GM19043 (cell line): ENCODE measurements at regions not wholly inside any gene's neighbourhood (a gene's known extent, or its start where the extent isn't known, plus 50 kb on each side); places are given as distances from the start of the nearest gene placed in this dataset.

Source experiments
- ATAC-seq: cut with Tn5 transposase; IDR thresholded peaks from one replicate; pipeline ENCODE4 v1.9.1; 2021; ENCODE audit warnings: low read depth; ENCODE audit not compliant: unreplicated experiment

- ATAC-seq = no peak
Measured at GRCh38 chr7:84693483-84693882, 493.4 kb downstream of the SEMA3D start.

DNA sequence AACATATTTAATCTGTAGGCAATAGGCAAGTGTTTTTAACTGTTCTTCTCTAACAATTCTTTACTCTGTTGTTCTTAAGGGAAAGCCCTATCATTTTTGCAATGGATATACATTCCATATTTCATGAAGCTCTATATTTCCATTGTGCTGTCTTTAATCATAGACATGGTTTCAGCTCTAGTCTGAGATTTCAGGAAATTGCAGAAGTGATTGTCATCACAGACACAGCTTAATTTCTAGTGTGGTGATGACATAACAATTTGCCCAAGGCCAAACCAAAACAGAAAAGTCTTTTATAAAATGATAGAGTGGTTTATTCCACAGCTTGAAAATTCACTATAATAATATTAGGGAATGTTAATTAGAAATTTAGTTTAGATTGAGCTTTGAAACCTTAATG, 494.1 kb upstream of the SEMA3A start:
- ATAC-seq = no peak

DNA sequence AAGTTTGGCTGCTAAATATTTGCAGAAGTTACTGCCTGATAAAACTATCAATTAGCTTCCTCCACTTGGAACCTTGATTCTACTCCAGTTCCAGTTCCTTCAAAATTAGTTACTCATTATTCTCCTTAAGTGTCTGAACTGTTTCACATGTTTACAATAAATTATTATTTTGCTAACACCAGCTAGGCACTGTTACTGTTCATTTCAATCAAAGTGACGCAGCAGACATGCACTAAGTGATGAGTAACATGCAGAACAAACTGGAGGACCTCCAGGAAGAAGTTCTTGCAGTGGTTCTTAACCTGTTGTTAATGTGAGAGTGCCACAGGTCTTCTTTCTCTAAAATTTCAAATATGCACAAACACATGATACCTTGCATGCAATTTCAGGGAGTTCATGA, 491.8 kb upstream of the SEMA3A start:
- no peak for ATAC-seq

DNA sequence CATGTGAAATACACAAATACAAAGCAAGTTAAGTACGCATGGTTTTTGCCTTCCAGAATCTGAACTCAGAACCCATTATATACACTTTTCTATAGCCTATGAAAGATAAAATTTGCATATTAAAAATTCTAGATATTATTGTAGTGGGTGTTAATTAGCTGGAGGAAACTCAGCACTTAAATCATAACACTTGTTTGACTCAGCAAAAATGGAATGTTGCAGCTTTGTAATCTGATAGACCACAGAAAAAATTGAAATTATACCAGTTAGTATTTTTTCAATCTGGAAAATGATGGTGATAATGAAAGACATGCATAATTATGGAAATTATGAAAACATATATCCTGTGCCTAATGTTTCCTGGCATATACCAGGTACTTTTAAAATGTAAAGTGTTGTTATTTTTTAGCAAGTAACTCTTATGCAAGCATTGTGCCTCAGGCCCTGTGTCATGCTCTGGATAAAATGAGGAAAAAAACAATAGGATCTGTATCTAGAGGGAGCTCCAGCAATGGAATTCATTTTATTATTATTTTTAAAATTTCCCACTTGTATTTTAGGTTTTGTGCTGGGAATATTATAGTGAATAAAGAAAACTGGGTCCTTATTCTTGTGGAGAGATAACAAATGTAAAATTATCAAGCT, 490.4 kb upstream of the SEMA3A start:
- no peak for ATAC-seq

DNA sequence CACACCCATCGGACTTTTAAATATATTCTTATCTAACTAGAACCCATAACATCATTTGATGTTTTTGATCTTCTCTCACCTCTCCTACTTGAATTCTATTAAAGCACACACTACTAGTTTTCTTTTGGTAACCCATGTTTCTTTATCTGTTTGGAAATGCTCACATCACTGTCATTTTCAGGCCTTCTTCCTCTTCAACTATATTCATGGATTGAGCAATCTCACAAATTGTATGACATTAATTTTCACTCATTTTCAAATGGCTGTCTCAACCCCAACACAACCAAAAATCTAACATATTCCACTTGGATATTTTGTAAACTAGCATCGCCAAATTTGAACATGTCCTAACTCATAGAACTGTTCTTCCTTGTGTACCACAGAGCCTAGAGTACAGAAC, 488.0 kb upstream of the SEMA3A start:
- no peak for ATAC-seq

DNA sequence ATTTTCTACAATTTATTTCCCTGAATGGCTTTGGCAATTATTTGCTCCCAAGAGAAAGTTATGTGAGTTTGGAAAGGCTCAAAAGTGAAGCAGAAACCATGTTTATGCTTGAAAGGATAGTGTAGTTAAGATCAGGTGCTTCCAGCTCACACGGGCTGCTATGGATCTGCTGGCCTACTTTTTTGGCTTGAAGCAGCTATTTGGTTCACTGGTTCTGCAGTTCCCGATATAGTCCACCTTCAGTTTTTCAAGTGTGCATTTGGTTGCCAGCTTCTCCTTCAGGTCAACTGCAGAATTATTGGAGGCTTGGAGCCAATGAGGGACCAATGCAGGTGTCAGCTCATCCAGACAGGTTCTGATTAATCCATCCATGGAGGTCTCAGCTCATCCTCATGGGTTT, 484.3 kb upstream of the SEMA3A start:
- no peak for ATAC-seq

DNA sequence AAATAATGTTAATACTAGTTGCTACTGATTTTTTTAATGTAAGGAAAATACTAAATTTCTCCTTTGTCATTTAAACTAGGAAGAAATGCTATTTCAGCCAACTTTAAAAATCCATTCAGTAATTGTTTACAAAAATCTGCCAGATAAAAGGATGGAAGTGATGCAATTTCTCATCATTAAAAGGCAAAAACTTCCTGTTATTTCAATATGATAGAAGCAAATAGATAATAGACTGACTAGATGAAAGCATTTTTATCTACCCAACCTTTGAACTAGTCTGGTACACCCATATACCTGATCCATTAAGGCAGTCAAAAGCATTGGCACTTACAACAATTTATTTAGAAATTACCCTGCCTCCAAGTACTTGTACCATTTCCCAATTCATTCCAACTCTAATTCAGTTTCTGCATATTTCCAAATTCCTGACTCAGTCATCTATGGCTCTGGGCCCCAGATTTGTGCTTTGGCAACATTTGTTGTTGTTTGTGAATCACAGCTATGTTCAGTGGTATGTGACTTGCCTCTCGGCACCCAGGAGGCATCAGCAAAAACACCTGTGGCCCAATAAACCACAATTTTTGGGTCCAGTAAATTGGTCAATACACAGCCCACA, 482.6 kb upstream of the SEMA3A start:
- no peak for ATAC-seq

- no peak for ATAC-seq
Measured at GRCh38 chr7:84675633-84676034, 481.0 kb upstream of the SEMA3A start.

DNA sequence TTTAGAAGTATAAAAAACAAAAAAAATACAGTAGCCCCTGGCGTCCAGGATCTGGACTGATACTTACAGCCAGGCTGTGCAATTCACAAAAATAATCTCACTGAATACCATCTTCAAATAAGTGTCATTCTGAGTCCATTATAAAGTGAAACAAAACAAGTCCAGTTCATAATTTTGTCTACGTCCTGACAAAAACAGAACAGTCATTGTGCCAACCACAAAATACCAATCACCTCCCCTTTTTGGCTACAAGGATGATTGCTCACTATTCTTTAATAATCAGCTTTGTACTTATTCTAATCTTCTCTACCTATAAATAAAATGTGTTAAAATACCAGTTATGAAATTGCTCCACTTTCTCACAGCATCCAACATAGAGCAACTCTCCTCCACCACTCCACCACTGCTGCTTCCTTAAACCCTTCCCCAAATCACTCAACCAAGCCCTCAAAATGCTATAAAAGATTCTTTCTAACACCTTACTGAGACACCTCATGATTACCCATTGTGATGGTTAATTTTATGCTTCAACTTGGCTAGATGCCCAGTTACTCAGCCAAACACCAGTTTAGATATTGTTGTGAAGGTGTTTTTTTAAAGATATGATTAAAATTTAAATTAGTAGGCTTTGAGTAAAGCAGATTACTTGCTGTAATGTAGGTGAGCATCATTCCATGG, 479.8 kb upstream of the SEMA3A start:
- no peak for ATAC-seq

GRCh38 chr7:84669177-84669732, 474.7 kb upstream of the SEMA3A start:
- no peak for ATAC-seq

- no peak for ATAC-seq
Measured at GRCh38 chr7:84668116-84668515, 473.5 kb upstream of the SEMA3A start.

- ATAC-seq = no peak
Measured at GRCh38 chr7:84666651-84667050, 472.1 kb upstream of the SEMA3A start.

GRCh38 chr7:84665339-84665738, 470.8 kb upstream of the SEMA3A start:
- ATAC-seq = no peak

DNA sequence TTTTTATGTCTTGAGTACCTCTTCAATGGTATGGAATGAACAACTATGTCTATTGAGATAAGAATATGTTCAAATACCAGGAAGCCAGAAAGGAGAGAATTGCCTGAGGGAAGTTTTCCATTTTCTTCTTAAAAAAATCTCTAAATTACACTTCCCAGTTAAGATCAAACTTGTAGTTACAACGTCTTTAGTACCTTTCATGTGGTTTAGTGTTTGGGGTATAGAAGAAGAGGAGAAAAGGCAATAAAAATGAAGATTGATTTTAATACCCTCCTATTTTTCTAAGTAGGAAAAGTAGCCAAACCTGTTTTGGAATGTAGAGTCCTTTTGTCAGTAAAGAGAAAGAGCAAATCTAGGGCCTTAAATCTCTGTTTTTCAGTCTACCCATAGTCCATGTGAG, 470.0 kb upstream of the SEMA3A start:
- ATAC-seq = no peak

DNA sequence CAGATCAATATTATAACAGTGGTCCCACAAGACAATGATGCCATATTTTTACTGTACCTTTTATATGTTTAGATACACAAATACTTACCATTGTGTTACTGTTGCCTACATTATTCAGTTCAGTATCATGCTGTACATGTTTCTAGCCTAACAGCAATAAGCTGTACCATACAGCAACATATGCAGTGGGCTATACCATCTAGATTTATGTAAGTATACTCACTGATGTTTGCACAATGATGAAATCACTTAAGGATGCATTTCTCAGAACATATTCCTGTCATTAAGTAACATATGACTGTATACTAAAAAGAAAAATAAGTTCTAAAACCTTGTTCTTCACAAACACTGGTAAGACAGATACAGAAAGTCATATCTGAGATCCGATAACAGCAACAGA, 468.6 kb upstream of the SEMA3A start:
- no peak for ATAC-seq

DNA sequence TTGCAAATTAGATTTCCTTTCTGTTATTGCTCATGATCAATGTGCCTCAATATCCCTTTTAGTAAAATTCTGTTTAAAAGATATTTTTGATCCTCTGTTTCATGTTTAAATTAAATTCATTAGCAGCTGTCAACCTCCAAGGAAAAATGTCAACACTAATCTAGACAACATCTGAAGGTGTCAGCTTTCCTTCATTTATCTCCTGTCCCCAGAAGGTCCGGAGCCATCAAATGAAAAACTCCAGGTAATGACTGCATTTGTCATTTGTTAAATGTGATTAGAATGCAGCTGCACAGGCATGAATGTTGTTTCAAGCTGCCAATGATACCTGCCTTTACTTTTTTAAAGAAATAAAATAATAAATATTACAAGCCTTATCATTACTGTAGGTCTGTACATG, 463.7 kb upstream of the SEMA3A start:
- ATAC-seq = no peak

- no peak for ATAC-seq
Measured at GRCh38 chr7:84654273-84654672, 459.7 kb upstream of the SEMA3A start.

DNA sequence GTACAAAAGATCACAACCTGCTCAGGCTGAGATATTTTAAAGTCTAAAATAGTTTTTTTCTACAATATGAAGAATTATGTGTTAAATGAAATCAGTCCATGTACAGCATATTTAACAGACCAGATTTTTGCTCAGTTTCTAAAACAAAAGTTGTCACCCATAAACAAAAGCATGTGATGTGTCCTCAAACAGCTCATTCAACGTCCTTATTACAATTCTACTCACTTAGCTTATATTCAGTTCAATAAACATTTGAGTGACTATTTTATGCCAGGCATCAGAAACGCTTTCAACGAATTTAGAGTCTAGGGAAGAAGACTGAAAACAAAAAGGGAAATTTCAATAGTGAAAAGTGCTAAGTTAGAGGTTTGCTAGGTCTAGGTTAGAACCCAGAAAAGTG, 457.3 kb upstream of the SEMA3A start:
- ATAC-seq = no peak

DNA sequence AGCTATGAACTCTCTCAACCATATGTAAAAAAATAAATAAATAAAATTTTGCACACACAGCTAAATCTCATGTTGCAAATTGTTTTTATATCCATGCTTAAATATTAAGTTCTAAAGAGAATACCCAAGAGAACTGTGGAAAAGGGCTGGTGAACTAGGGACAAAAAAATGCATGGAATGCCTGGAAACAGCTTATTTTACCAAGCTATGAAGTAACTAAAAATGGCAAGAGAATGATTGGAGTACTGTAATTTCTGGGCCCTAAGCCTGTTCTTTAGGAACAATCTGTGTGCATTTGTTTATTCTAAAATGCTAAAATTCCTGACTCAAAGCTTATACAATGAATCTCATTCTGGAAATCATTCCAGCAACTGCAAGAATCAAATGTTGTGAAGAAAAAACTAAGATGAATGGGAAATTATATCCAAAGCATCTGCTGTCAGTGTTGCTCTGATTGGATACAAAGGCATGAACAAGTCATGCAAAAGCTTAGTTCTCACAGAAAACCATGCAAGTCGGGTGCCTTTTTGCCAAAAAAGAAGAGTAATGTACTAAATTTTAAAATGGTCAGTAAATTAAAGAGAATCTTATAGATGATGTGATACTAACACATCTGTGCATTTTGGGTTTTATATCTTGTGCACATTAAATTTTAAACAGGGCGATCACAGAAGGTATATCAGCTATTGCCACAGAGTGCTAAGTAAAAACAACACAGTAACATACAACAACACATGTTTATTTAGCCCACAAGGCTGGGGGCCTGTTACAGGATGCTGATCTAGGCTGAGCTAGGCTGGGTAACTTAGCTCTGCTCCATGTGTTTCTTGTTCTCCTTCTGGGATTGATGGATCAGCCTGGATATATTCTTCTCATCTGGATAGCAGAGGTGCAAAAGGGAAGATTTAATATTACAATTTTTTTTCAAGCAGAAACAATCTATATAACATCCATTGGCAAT, 453.5 kb upstream of the SEMA3A start:
- ATAC-seq = no peak

GRCh38 chr7:84642611-84643010, 448.0 kb upstream of the SEMA3A start:
- ATAC-seq = no peak

GRCh38 chr7:84640637-84641036, 446.0 kb upstream of the SEMA3A start:
- ATAC-seq = no peak
